ENCODE measurements at regions not wholly inside any gene's neighbourhood (a gene's known extent, or its start where the extent isn't known, plus 50 kb on each side); places are given as distances from the start of the nearest gene placed in this dataset.

DNA sequence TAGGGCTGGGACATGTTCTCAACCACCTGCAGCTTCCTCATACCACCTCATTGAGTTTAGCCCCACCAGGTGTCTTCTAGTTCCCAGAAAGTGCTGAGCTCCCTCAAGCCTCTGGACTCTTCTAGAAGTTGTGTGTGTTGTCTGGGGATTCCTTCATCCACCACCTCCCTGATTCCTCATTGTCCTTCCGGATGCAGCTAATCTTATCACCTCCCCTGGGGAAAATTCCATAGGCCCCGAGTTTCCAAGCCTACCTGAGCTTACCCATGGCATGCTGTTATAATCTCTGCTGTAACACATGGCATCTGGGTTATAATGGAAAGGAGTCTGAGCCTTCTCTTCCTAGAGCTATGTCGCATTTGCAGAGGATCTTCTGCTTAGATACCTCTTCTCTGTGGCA is 243.5 kb upstream of the SDK2 start:
- DNase-seq (ENCODE audit: low spot score) = no peak
- TF ChIP-seq, protein P1, sequence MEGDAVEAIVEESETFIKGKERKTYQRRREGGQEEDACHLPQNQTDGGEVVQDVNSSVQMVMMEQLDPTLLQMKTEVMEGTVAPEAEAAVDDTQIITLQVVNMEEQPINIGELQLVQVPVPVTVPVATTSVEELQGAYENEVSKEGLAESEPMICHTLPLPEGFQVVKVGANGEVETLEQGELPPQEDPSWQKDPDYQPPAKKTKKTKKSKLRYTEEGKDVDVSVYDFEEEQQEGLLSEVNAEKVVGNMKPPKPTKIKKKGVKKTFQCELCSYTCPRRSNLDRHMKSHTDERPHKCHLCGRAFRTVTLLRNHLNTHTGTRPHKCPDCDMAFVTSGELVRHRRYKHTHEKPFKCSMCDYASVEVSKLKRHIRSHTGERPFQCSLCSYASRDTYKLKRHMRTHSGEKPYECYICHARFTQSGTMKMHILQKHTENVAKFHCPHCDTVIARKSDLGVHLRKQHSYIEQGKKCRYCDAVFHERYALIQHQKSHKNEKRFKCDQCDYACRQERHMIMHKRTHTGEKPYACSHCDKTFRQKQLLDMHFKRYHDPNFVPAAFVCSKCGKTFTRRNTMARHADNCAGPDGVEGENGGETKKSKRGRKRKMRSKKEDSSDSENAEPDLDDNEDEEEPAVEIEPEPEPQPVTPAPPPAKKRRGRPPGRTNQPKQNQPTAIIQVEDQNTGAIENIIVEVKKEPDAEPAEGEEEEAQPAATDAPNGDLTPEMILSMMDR (IDR thresholded peaks at IDR 0.05; ENCODE audit: extremely low read depth, missing control alignments) = no peak

GRCh38 chr17:73888862-73889261 is 244.6 kb upstream of the SDK2 start:
- TF ChIP-seq, protein P1 (IDR thresholded peaks at IDR 0.05; ENCODE audit: extremely low read depth, missing control alignments) = no peak
- DNase-seq (ENCODE audit: low spot score) = no peak

- TF ChIP-seq, protein P1 (IDR thresholded peaks at IDR 0.05; ENCODE audit: extremely low read depth, missing control alignments) = no peak
- DNase-seq (ENCODE audit: low spot score) = no peak
Observed at GRCh38 chr17:73889439-73889838, 245.2 kb upstream of the SDK2 start.

GRCh38 chr17:73890831-73891405 is 246.7 kb upstream of the SDK2 start:
- DNase-seq (ENCODE audit: low spot score) = no peak
- TF ChIP-seq, protein P1 (IDR thresholded peaks at IDR 0.05; ENCODE audit: extremely low read depth, missing control alignments) = no peak

GRCh38 chr17:73895157-73895556 is 250.9 kb upstream of the SDK2 start:
- TF ChIP-seq, protein P1 (IDR thresholded peaks at IDR 0.05; ENCODE audit: extremely low read depth, missing control alignments) = no peak
- no peak for DNase-seq (ENCODE audit: low spot score)

GRCh38 chr17:73896966-73897365 is 252.7 kb upstream of the SDK2 start:
- no peak for DNase-seq (ENCODE audit: low spot score)
- TF ChIP-seq, protein P1 (IDR thresholded peaks at IDR 0.05; ENCODE audit: extremely low read depth, missing control alignments) = no peak

- TF ChIP-seq, protein P1 (IDR thresholded peaks at IDR 0.05; ENCODE audit: extremely low read depth, missing control alignments) = no peak
- DNase-seq (ENCODE audit: low spot score) = no peak
Observed at GRCh38 chr17:73899839-73900238, 255.6 kb upstream of the SDK2 start.

Data from GM20000 (cell line).